DND-41 (cell line): ENCODE measurements at regions not wholly inside any gene's neighbourhood (a gene's known extent, or its start where the extent isn't known, plus 50 kb on each side); places are given as distances from the start of the nearest gene placed in this dataset.

Source experiments
- EZH2 ChIP-seq: IDR thresholded peaks from 3 replicates; pipeline ENCODE4 v1.6.1; 2012; ENCODE audit warnings: borderline replicate concordance, low read depth, mild to moderate bottlenecking, moderate library complexity, low read length, inconsistent platforms; ENCODE audit not compliant: severe bottlenecking
- TF ChIP-seq, protein P1 (sequence below): IDR thresholded peaks from 2 replicates; pipeline ENCODE4 v1.5.1; 2012; ENCODE audit warnings: borderline replicate concordance, low read length, moderate library complexity, mild to moderate bottlenecking; ENCODE audit not compliant: poor library complexity, severe bottlenecking; ENCODE audit errors: extremely low read depth

DNA sequence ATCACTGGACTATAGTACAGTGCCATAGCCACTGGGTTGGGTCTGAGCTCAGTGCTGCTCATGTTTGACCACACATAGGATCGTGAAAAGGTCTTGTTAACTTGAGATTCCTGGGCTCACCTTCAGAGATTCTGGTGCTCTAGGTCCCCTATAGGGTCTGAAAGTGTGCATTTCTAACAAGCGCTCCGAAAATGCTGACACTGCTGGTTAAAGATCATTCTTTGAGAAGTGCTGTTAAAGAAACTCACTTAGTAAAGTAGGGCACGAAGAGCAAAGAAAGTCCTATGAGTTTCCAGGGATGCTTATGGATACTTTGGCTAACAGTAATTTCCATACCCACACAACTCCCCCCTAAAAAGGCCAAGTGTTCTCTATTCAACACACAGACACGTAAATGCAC, 108.1 kb upstream of the PAX6 start:
- TF ChIP-seq, protein P1, sequence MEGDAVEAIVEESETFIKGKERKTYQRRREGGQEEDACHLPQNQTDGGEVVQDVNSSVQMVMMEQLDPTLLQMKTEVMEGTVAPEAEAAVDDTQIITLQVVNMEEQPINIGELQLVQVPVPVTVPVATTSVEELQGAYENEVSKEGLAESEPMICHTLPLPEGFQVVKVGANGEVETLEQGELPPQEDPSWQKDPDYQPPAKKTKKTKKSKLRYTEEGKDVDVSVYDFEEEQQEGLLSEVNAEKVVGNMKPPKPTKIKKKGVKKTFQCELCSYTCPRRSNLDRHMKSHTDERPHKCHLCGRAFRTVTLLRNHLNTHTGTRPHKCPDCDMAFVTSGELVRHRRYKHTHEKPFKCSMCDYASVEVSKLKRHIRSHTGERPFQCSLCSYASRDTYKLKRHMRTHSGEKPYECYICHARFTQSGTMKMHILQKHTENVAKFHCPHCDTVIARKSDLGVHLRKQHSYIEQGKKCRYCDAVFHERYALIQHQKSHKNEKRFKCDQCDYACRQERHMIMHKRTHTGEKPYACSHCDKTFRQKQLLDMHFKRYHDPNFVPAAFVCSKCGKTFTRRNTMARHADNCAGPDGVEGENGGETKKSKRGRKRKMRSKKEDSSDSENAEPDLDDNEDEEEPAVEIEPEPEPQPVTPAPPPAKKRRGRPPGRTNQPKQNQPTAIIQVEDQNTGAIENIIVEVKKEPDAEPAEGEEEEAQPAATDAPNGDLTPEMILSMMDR, result no peak
- no peak for TF ChIP-seq EZH2
